ENCODE measurements at regions not wholly inside any gene's neighbourhood (a gene's known extent, or its start where the extent isn't known, plus 50 kb on each side); places are given as distances from the start of the nearest gene placed in this dataset.

DNA sequence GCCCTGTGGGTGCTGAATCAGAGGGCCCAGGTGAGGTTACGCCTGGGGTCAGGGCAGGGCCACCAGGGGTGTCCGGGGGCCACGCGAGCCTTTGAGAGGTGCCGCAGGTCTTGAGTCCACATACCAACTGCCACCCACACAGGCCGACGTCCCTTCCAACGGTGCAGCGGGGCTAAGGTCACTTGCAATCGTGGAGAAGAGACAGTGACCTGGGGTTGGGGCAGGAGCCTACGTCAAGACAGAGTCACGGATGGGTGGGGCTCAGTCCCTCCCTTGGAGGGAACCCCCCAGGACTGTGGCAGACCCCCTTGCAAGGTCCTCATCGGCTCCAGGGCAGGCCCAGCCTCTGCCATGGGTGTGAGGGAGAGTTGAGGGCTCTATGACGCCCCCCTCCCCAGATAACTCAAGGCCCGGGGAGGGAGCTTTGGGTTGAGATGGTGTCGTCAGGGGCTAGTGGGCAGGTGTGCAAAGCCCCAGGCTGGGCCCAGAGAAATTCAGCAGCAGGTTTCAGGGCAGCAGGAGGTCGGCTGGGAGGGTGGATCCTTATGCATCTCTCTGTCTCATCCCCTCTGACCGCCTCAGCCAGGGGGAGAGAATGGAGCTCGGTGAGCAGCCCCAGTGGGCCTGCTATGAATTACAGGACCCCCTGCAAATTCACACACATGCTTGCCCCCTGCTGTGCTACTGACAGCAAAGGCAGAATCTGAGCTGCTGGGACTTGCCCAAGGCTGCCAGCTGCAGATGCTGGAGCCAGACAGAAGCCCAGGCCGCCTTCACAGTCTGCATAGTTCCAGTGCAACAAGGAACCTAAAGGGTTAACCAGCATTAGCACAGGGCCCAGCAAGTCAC, 60.0 kb downstream of the MYEOV start:
- ATAC-seq: no peak

GRCh38 chr11:69354545-69354897, 60.6 kb downstream of the MYEOV start:
- no peaks in the 10 kb centered on the region for H3K27me3 Mint-ChIP-seq (ENCODE audit: low read depth)
- TF ChIP-seq, protein P1, sequence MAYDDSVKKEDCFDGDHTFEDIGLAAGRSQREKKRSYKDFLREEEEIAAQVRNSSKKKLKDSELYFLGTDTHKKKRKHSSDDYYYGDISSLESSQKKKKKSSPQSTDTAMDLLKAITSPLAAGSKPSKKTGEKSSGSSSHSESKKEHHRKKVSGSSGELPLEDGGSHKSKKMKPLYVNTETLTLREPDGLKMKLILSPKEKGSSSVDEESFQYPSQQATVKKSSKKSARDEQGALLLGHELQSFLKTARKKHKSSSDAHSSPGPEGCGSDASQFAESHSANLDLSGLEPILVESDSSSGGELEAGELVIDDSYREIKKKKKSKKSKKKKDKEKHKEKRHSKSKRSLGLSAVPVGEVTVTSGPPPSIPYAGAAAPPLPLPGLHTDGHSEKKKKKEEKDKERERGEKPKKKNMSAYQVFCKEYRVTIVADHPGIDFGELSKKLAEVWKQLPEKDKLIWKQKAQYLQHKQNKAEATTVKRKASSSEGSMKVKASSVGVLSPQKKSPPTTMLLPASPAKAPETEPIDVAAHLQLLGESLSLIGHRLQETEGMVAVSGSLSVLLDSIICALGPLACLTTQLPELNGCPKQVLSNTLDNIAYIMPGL (CRISPR knock-in tag; IDR thresholded peaks at IDR 0.05): no peak
- H3K4me1 Mint-ChIP-seq: peaks cover 2% of the 10 kb centered on the region; the same call in 1 of the 2 replicates
- ATAC-seq (no peak), DNase-seq (ENCODE audit: low spot score) (no peak)
- no peak overlapping the region for H3K4me3 Mint-ChIP-seq
- H3K27ac Mint-ChIP-seq: no peak overlapping the region
- ChIA-PET POLR2A (no interaction called here), CTCF (no interaction called here)
- H3K9me3 Mint-ChIP-seq: peaks cover 6% of the 10 kb centered on the region
- H3K36me3 Mint-ChIP-seq: no peaks in the 10 kb centered on the region

More for the DNA sequence above, 60.0 kb downstream of the MYEOV start:
- Mint-ChIP-seq H3K27ac (no peak overlapping the region), H3K27me3 (ENCODE audit: low read depth) (no peaks in the 10 kb centered on the region), H3K36me3 (no peaks in the 10 kb centered on the region), H3K4me1 (peaks cover 4% of the 10 kb centered on the region; the same call in 1 of the 2 replicates), H3K9me3 (peaks cover 3% of the 10 kb centered on the region; the same call in 1 of the 2 replicates), H3K4me3 (no peak overlapping the region)
- TF ChIP-seq SMAD3 (CRISPR knock-in tag; IDR thresholded peaks at IDR 0.05; ENCODE audit: borderline replicate concordance): no peak
- TF ChIP-seq ELF4 (CRISPR knock-in tag; IDR thresholded peaks at IDR 0.05; ENCODE audit: low read depth): no peak
- TF ChIP-seq, protein P1 (CRISPR knock-in tag; IDR thresholded peaks at IDR 0.05): no peak
- peak; percentile 90 for TF ChIP-seq ZNF423 (CRISPR knock-in tag; IDR thresholded peaks at IDR 0.05)
- TF ChIP-seq CDX4 (CRISPR knock-in tag; IDR thresholded peaks at IDR 0.05; ENCODE audit: borderline replicate concordance): no peak
- TF ChIP-seq, protein P2, sequence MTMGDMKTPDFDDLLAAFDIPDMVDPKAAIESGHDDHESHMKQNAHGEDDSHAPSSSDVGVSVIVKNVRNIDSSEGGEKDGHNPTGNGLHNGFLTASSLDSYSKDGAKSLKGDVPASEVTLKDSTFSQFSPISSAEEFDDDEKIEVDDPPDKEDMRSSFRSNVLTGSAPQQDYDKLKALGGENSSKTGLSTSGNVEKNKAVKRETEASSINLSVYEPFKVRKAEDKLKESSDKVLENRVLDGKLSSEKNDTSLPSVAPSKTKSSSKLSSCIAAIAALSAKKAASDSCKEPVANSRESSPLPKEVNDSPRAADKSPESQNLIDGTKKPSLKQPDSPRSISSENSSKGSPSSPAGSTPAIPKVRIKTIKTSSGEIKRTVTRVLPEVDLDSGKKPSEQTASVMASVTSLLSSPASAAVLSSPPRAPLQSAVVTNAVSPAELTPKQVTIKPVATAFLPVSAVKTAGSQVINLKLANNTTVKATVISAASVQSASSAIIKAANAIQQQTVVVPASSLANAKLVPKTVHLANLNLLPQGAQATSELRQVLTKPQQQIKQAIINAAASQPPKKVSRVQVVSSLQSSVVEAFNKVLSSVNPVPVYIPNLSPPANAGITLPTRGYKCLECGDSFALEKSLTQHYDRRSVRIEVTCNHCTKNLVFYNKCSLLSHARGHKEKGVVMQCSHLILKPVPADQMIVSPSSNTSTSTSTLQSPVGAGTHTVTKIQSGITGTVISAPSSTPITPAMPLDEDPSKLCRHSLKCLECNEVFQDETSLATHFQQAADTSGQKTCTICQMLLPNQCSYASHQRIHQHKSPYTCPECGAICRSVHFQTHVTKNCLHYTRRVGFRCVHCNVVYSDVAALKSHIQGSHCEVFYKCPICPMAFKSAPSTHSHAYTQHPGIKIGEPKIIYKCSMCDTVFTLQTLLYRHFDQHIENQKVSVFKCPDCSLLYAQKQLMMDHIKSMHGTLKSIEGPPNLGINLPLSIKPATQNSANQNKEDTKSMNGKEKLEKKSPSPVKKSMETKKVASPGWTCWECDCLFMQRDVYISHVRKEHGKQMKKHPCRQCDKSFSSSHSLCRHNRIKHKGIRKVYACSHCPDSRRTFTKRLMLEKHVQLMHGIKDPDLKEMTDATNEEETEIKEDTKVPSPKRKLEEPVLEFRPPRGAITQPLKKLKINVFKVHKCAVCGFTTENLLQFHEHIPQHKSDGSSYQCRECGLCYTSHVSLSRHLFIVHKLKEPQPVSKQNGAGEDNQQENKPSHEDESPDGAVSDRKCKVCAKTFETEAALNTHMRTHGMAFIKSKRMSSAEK (CRISPR knock-in tag; IDR thresholded peaks at IDR 0.05; ENCODE audit: borderline replicate concordance): no peak
- TF ChIP-seq TEAD1 (CRISPR knock-in tag; IDR thresholded peaks at IDR 0.05): no peak
- TF ChIP-seq, protein P3, sequence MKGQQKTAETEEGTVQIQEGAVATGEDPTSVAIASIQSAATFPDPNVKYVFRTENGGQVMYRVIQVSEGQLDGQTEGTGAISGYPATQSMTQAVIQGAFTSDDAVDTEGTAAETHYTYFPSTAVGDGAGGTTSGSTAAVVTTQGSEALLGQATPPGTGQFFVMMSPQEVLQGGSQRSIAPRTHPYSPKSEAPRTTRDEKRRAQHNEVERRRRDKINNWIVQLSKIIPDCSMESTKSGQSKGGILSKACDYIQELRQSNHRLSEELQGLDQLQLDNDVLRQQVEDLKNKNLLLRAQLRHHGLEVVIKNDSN (CRISPR knock-in tag; IDR thresholded peaks at IDR 0.05): no peak
- ChIA-PET POLR2A (no interaction called here), CTCF (no interaction called here)
- no peak for DNase-seq (ENCODE audit: low spot score)

DNA sequence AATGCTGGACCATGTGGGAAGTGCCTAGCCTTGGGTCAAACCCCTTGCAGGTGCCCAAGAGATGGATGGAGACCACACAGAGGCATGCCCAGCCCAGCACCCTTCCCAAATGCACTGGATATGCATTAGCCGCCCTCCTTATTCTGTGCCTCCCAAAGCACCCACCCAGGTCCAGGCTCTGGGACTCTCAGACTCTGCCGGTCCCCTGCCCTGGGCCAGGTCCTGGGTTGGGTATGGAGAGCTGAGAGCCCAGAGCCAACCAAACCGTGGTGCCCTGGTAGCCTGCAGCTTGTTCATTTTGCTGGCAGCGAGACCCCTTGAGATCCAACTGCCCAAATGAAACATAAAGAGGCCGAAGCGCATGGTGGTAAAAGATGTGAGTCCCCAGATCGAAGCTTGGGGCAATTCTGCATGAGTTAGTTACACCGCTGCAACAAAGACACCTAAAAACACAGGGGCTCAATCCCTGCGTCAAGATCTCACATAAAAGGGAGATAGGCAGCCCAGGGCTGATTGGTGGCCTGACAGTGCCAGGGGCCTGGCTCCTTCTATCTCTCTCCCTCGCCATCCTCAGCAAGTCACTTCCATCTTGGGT, 61.5 kb downstream of the MYEOV start:
- ATAC-seq (no peak), DNase-seq (ENCODE audit: low spot score) (no peak)
- no peak overlapping the region for H3K27ac Mint-ChIP-seq
- H3K4me1 Mint-ChIP-seq: no peaks in the 10 kb centered on the region
- H3K4me3 Mint-ChIP-seq: no peak overlapping the region
- ChIA-PET POLR2A (no interaction called here), CTCF (no interaction called here)
- H3K36me3 Mint-ChIP-seq: 0 out of 2 replicates have a peak, but pooled peaks cover 4% of the 10 kb centered on the region
- H3K27me3 Mint-ChIP-seq (ENCODE audit: low read depth): no peaks in the 10 kb centered on the region
- peaks cover 14% of the 10 kb centered on the region for H3K9me3 Mint-ChIP-seq
- TF ChIP-seq ZNF263 (CRISPR knock-in tag; IDR thresholded peaks at IDR 0.05; ENCODE audit: low read depth): no peak
- TF ChIP-seq ESRRA (CRISPR knock-in tag; IDR thresholded peaks at IDR 0.05; ENCODE audit: borderline replicate concordance): no peak
- no peak for TF ChIP-seq AR (CRISPR knock-in tag; IDR thresholded peaks at IDR 0.05)
- TF ChIP-seq NFATC4 (CRISPR knock-in tag; IDR thresholded peaks at IDR 0.05): no peak
- TF ChIP-seq ZNF232 (CRISPR knock-in tag; IDR thresholded peaks at IDR 0.05): no peak
- TF ChIP-seq, protein P4, sequence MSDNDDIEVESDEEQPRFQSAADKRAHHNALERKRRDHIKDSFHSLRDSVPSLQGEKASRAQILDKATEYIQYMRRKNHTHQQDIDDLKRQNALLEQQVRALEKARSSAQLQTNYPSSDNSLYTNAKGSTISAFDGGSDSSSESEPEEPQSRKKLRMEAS (CRISPR knock-in tag; IDR thresholded peaks at IDR 0.05): no peak
- no peak for TF ChIP-seq CREB1 (CRISPR knock-in tag; IDR thresholded peaks at IDR 0.05)
- TF ChIP-seq, protein P5, sequence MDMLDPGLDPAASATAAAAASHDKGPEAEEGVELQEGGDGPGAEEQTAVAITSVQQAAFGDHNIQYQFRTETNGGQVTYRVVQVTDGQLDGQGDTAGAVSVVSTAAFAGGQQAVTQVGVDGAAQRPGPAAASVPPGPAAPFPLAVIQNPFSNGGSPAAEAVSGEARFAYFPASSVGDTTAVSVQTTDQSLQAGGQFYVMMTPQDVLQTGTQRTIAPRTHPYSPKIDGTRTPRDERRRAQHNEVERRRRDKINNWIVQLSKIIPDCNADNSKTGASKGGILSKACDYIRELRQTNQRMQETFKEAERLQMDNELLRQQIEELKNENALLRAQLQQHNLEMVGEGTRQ (CRISPR knock-in tag; IDR thresholded peaks at IDR 0.05): no peak
